Middle frontal gyrus (tissue), 1 donor: ENCODE measurements at regions not wholly inside any gene's neighbourhood (a gene's known extent, or its start where the extent isn't known, plus 50 kb on each side); places are given as distances from the start of the nearest gene placed in this dataset.

Experiments
- DNase-seq: peaks from one replicate; pipeline ENCODE4 v3.0.0-alpha.2; 2015; ENCODE audit warnings: low spot score; ENCODE audit errors: extremely low spot score

- no peak for DNase-seq
These were observed 110.6 kb upstream of the LIMCH1 start for GRCh38 chr4:41427306-41427882.

- DNase-seq = no peak
These were observed 109.9 kb upstream of the LIMCH1 start for GRCh38 chr4:41427931-41428600.

- no peak for DNase-seq
These were observed 109.2 kb upstream of the LIMCH1 start for GRCh38 chr4:41428601-41429279.

GRCh38 chr4:41429280-41429669, 108.7 kb upstream of the LIMCH1 start:
- no peak for DNase-seq

GRCh38 chr4:41430792-41431191, 107.2 kb upstream of the LIMCH1 start:
- no peak for DNase-seq

DNA sequence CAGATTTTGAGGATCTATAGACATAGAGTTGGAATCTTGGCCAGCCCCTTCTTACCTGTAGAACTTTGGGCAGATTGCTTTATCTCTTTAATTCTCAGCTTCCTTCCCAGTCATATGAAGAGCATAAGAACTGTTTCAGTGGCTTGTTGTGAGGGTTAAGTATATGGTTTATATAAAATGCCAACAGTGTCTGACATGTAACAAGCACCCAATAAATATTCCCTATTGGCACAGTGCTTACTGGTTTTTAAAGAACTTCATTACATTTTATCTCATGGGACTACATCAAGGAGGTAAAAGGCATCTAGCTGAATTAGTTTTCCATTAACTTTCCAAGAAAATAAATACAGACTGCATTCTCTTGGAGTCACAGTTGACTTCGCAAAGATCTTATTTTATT, 106.7 kb upstream of the LIMCH1 start:
- DNase-seq = no peak

DNA sequence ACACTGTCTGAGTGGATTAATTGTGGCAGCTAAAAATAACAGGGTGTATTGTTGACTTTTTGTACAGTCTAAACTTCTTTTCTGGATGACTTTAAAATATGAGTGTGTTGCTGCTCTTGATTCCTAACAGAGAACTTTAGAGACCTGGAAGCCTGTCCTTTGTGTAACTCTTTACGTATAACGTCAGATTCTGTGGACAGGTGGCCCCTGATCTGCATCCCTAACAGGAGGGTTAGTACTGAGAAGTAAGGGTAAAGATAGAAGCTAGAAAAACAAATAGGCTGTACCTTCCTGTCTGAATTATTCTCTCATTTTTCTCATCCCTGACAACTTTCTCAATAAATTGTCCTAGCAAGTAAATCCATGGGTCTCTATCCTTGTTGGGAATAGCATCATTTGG, 105.7 kb upstream of the LIMCH1 start:
- no peak for DNase-seq

GRCh38 chr4:41432881-41433280, 105.1 kb upstream of the LIMCH1 start:
- peak; percentile 36 for DNase-seq

- no peak for DNase-seq
These were observed 104.6 kb upstream of the LIMCH1 start for GRCh38 chr4:41433361-41433760.

- no peak for DNase-seq
These were observed 102.4 kb upstream of the LIMCH1 start for GRCh38 chr4:41435510-41435909.

GRCh38 chr4:41436419-41436818, 101.5 kb upstream of the LIMCH1 start:
- no peak for DNase-seq

DNA sequence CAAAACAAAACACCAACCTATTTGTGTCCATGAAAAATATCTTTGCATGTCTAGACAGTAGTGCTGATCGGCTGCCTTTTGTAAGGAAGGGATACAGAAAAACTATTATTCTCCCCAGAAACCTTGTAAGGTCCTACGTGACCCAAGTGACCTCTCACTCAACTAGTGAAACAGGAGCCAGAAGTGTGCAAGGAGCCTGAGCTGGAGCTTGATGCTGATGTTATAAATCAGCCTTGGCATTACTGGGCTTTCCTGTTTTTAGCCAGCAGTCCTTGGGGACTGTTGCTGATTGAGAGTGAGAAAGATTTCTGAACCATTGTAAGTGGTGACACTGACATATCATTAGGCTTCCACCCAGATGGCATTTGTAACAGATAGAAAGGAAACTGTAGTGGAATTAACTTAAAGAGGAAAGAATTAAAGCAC, 100.8 kb upstream of the LIMCH1 start:
- DNase-seq = no peak

DNA sequence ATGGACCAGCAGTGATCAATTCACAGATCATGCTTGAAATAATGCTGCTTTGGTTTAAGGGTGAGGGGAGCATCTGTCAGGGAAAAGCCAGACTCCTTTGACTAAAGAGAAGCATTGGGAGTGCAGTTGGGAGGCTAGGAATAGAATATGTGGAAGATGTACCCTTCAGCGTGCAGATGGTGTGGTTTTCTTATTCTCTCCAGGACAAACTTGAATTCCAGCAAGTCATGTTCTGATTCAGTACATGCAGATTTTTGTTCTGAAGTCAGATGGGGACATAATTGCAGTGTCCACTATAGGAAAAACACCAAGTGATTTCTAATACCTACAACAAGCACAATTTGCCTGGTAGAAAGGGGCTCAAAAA, 99.0 kb upstream of the LIMCH1 start:
- no peak for DNase-seq

GRCh38 chr4:41442810-41443209, 95.1 kb upstream of the LIMCH1 start:
- no peak for DNase-seq

- DNase-seq = no peak
These were observed 94.4 kb upstream of the LIMCH1 start for GRCh38 chr4:41443340-41444079.

- DNase-seq = no peak
These were observed 91.6 kb upstream of the LIMCH1 start for GRCh38 chr4:41446391-41446790.

DNA sequence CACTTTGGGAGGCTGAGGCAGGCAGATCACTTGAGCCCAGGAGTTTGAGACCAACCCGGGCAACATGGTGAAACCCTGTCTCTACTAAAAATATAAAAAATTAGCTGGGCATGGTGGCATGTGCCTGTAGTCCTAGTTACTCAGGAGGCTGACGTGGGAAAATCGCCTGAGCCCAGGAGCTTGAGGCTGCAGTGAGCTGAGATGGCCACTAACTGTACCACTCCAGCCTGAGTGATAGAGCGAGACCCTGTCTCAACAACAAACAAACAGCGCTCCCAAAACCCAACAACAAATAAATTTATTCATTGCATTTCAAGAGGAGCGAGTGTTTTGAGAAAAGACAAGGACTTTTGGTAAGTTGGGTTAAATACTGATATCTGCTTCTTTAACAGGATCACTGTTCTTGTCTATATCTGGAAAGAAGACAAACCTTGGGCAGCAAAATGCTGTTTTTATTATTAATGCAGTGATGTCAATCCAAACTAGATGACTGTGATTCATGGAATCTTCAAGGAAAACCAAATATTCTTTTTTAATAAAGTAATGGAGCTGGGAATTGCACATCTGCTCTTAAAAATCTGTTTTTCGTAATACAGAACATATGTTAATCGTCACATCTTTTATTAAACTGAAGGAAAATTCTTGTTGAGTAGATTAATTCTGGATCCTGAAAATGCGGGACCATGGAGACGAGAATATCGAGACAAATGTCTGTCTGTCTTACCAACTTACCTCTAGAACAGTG, 90.8 kb upstream of the LIMCH1 start:
- DNase-seq = no peak

DNA sequence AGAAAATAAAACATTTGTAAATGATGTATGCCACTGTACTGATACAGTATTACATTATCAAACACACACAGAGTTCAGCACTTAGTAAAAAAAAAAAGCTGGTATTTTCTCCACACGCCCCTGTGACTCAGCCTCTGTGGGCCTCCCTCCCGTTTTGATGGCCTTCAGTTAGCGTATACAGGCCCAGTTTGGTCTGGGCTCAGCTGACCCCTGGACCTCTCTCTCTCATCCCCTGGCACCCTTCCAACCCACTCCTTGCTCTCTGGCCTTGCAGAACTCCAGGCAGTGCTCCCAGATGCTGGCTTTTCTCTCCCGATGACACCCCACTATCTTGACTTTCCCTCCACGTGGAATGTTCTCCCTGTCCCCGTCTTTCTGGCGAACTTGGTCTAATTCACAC, 89.0 kb upstream of the LIMCH1 start:
- no peak for DNase-seq

GRCh38 chr4:41451961-41452360, 86.0 kb upstream of the LIMCH1 start:
- no peak for DNase-seq

DNA sequence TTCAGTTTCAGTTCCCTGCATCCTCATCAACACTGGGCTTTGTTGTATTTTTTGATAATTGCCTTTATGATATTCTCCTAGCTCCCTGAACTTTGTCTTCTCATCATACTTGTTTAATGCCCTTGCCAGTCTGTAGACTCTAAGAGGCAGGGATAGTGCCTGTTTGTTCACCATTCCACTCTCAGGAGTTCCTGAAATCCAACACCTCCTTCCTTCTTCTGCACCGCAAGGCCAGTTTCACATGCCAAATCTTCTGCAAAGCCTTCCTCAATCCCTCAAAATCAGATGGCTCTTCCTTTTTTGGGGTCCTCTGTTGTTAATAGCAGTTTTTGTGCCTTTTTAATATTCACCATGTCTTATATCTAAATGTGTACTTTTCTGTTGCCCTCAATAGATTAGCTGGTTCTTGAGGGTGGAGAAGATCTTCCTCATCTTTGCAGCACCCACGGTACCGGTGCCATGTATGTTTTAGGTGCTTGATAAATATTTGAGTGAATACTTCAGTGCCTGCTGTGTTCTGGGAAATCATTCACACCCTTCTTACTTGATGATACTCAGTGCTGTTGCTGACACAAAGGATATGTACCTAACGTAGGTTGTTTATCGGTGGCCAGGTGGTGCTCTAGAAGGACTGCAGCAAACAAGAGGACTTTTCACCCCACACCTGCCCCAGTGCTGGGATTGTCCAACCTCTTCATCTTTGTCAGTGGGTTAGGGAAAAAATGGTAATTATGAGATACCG, 85.3 kb upstream of the LIMCH1 start:
- no peak for DNase-seq

DNA sequence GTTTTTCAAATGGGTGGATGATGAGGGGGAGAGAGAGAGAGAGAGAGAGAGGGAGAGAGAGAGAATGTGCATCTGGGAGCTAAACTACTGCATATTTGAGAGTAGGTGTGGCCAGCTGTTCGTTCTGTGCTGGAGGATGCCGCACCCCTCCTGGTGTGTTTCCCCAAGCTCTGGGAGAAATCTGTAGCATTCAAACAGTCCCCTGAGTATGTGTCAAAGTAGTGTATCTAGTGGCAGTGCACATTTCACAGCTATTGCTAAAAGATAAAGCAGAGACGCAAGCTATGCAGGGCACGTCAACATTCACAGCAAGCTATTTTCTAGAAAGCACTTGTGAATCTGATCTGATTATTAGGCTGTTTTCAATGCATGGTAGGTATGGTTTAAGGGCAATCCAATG, 83.5 kb upstream of the LIMCH1 start:
- DNase-seq = no peak
